ENCODE measurements at regions not wholly inside any gene's neighbourhood (a gene's known extent, or its start where the extent isn't known, plus 50 kb on each side); places are given as distances from the start of the nearest gene placed in this dataset.

- H3K4me3 ChIP-seq, result no peak overlapping the region
- TF ChIP-seq CTCF (IDR thresholded peaks at IDR 0.05), result no peak
- no peak for TF ChIP-seq POLR2A (IDR thresholded peaks at IDR 0.05)
- H3K4me1 ChIP-seq, result no peaks in the 10 kb centered on the region
- 40% methylated on average over 9 of the region's 9 CpGs for WGBS (ENCODE audit: insufficient coverage, low coverage, low lambda C conversion rate, missing lambda C conversion rate)
- intact Hi-C loops (cut with DNase I), result no loop called here
- no peaks in the 10 kb centered on the region for H3K9me3 ChIP-seq
- DNase-seq (no peak), ATAC-seq (no peak)
- no peaks in the 10 kb centered on the region for H3K36me3 ChIP-seq
- no peaks in the 10 kb centered on the region for H3K27me3 ChIP-seq
- H3K27ac ChIP-seq, result no peak overlapping the region
Observed at GRCh38 chr1:218049641-218050040, 235.5 kb upstream of the RRP15 start.

- no peaks in the 10 kb centered on the region for H3K4me1 ChIP-seq
- no peak overlapping the region for H3K4me3 ChIP-seq
- ATAC-seq, result no peak
- TF ChIP-seq POLR2A (IDR thresholded peaks at IDR 0.05) (no peak), CTCF (IDR thresholded peaks at IDR 0.05) (no peak)
- no peak for DNase-seq
- H3K9me3 ChIP-seq, result no peaks in the 10 kb centered on the region
- H3K36me3 ChIP-seq, result no peaks in the 10 kb centered on the region
- no peaks in the 10 kb centered on the region for H3K27me3 ChIP-seq
- intact Hi-C loops (cut with DNase I), result no loop called here
- 49% methylated on average over 2 of the region's 2 CpGs for WGBS (ENCODE audit: insufficient coverage, low coverage, low lambda C conversion rate, missing lambda C conversion rate)
- H3K27ac ChIP-seq, result no peak overlapping the region
Observed at GRCh38 chr1:218058730-218059129, 226.4 kb upstream of the RRP15 start.

GRCh38 chr1:218064426-218064825 is 220.7 kb upstream of the RRP15 start:
- ATAC-seq (no peak), DNase-seq (no peak)
- Histone ChIP-seq H3K27me3 (no peaks in the 10 kb centered on the region), H3K4me3 (no peak overlapping the region), H3K36me3 (no peaks in the 10 kb centered on the region), H3K9me3 (no peaks in the 10 kb centered on the region), H3K4me1 (no peaks in the 10 kb centered on the region), H3K27ac (no peak overlapping the region)
- TF ChIP-seq POLR2A (IDR thresholded peaks at IDR 0.05), result no peak
- no peak for TF ChIP-seq CTCF (IDR thresholded peaks at IDR 0.05)
- WGBS (ENCODE audit: insufficient coverage, low coverage, low lambda C conversion rate, missing lambda C conversion rate), result 65% methylated on average over 5 of the region's 5 CpGs
- intact Hi-C loops (cut with DNase I), result no loop called here

GRCh38 chr1:218066332-218066731 is 218.8 kb upstream of the RRP15 start:
- H3K27me3 ChIP-seq, result no peaks in the 10 kb centered on the region
- H3K27ac ChIP-seq, result no peak overlapping the region
- no peak overlapping the region for H3K4me3 ChIP-seq
- TF ChIP-seq POLR2A (IDR thresholded peaks at IDR 0.05), result no peak
- no peak for TF ChIP-seq CTCF (IDR thresholded peaks at IDR 0.05)
- intact Hi-C loops (cut with DNase I), result no loop called here
- no peak for DNase-seq
- no peaks in the 10 kb centered on the region for H3K9me3 ChIP-seq
- 49% methylated on average over 3 of the region's 3 CpGs for WGBS (ENCODE audit: insufficient coverage, low coverage, low lambda C conversion rate, missing lambda C conversion rate)
- no peaks in the 10 kb centered on the region for H3K36me3 ChIP-seq
- no peak for ATAC-seq
- no peaks in the 10 kb centered on the region for H3K4me1 ChIP-seq

GRCh38 chr1:218068241-218068640 is 216.9 kb upstream of the RRP15 start:
- TF ChIP-seq CTCF (IDR thresholded peaks at IDR 0.05), result no peak
- no peak for TF ChIP-seq POLR2A (IDR thresholded peaks at IDR 0.05)
- no peaks in the 10 kb centered on the region for H3K36me3 ChIP-seq
- H3K9me3 ChIP-seq, result no peaks in the 10 kb centered on the region
- ATAC-seq (no peak), DNase-seq (no peak)
- no peaks in the 10 kb centered on the region for H3K27me3 ChIP-seq
- H3K4me1 ChIP-seq, result no peaks in the 10 kb centered on the region
- H3K4me3 ChIP-seq, result no peak overlapping the region
- H3K27ac ChIP-seq, result no peak overlapping the region
- intact Hi-C loops (cut with DNase I), result no loop called here
- WGBS (ENCODE audit: insufficient coverage, low coverage, low lambda C conversion rate, missing lambda C conversion rate), result 25% methylated on average over 1 of the region's 1 CpG
